Glutamatergic neuron (in vitro differentiated cells): ENCODE measurements at regions not wholly inside any gene's neighbourhood (a gene's known extent, or its start where the extent isn't known, plus 50 kb on each side); places are given as distances from the start of the nearest gene placed in this dataset.

Experiments used
- DNase-seq: peaks from one replicate; pipeline ENCODE4 v3.0.0; 2022
- H3K27ac Mint-ChIP-seq: one replicate; pipeline ENCODE4 v1.8.0; 2020; ENCODE audit warnings: mild to moderate bottlenecking, mixed read lengths, inconsistent platforms; ENCODE audit not compliant: unreplicated experiment
- H3K27me3 Mint-ChIP-seq: one replicate; pipeline ENCODE4 v1.8.0; 2020; ENCODE audit warnings: mild to moderate bottlenecking, moderate library complexity, mixed read lengths, inconsistent platforms; ENCODE audit not compliant: unreplicated experiment
- H3K36me3 Mint-ChIP-seq: one replicate; pipeline ENCODE4 v1.8.0; 2020; ENCODE audit warnings: mild to moderate bottlenecking, mixed read lengths, inconsistent platforms; ENCODE audit not compliant: unreplicated experiment
- H3K4me1 Mint-ChIP-seq: one replicate; pipeline ENCODE4 v1.8.0; 2020; ENCODE audit warnings: mild to moderate bottlenecking, low read depth, mixed read lengths, inconsistent platforms; ENCODE audit not compliant: unreplicated experiment
- H3K4me3 Mint-ChIP-seq: one replicate; pipeline ENCODE4 v1.8.0; 2020; ENCODE audit warnings: mild to moderate bottlenecking, mixed read lengths, inconsistent platforms; ENCODE audit not compliant: unreplicated experiment
- H3K9me3 Mint-ChIP-seq: one replicate; pipeline ENCODE4 v1.8.0; 2020; ENCODE audit warnings: mild to moderate bottlenecking, moderate library complexity, mixed read lengths, inconsistent platforms; ENCODE audit not compliant: unreplicated experiment
- CTCF ChIP-seq: fragments of 200-600 bp; sonication (generic); IDR thresholded peaks from one replicate; pipeline ENCODE4 v1.5.0; 2021; ENCODE audit not compliant: partially characterized antibody, unreplicated experiment

- Mint-ChIP-seq H3K27ac (no peak overlapping the region), H3K4me1 (no peaks in the 10 kb centered on the region), H3K4me3 (no peak overlapping the region), H3K36me3 (no peaks in the 10 kb centered on the region), H3K27me3 (peaks cover 3% of the 10 kb centered on the region), H3K9me3 (no peaks in the 10 kb centered on the region)
- no peak for TF ChIP-seq CTCF
- no peak for DNase-seq
Measured at GRCh38 chr6:19319005-19319404, 518.2 kb upstream of the ID4 start.

- Mint-ChIP-seq H3K9me3 (no peaks in the 10 kb centered on the region), H3K4me1 (no peaks in the 10 kb centered on the region), H3K27ac (no peak overlapping the region), H3K36me3 (no peaks in the 10 kb centered on the region), H3K27me3 (no peaks in the 10 kb centered on the region), H3K4me3 (no peak overlapping the region)
- no peak for DNase-seq
- no peak for TF ChIP-seq CTCF
Measured at GRCh38 chr6:19320111-19320581, 517.0 kb upstream of the ID4 start.

DNA sequence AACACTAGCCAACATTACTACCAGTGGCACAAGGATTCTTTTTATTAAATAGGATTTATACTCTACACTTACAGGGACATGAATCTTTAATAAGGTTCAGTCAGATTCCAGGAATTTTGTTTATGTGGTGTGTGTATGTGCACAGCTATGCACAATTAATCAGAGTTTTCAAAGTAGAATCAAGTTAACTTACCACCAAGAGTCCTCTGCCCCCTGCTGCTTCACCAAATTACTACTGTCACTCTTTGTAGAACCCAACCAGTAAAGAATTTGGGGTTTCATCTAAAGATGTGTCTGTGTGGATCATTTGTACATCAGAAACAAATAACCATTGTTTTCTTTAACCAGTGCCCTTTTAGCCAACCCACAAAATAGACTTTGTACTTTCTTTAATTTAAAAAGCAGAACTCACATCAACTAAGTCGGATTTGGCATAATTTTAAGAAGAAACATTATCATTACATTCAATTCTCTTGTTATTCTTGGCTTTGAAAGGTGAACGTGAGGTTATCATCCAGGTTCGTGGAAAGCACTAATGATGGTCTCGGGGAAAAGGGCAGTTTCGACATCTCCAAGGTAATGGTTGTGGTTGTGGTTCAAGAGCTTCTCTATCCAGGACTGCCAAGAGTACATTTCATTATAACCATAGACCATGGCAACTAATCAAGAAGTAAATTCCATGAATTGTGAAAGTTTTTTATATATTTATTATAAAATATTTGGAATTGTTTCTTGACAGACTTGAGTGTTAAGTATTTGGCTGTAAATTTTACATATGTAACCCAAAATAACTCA lies 514.3 kb upstream of the ID4 start:
- no peaks in the 10 kb centered on the region for H3K27me3 Mint-ChIP-seq
- H3K4me3 Mint-ChIP-seq, result no peak overlapping the region
- H3K36me3 Mint-ChIP-seq, result no peaks in the 10 kb centered on the region
- no peak for DNase-seq
- no peaks in the 10 kb centered on the region for H3K9me3 Mint-ChIP-seq
- TF ChIP-seq CTCF, result no peak
- H3K4me1 Mint-ChIP-seq, result peaks cover 2% of the 10 kb centered on the region
- H3K27ac Mint-ChIP-seq, result no peak overlapping the region

GRCh38 chr6:19324376-19324775 lies 512.8 kb upstream of the ID4 start:
- Mint-ChIP-seq H3K27ac (no peak overlapping the region), H3K9me3 (no peaks in the 10 kb centered on the region), H3K36me3 (no peaks in the 10 kb centered on the region), H3K27me3 (no peaks in the 10 kb centered on the region), H3K4me3 (no peak overlapping the region), H3K4me1 (peaks cover 2% of the 10 kb centered on the region)
- DNase-seq, result no peak
- TF ChIP-seq CTCF, result no peak

DNA sequence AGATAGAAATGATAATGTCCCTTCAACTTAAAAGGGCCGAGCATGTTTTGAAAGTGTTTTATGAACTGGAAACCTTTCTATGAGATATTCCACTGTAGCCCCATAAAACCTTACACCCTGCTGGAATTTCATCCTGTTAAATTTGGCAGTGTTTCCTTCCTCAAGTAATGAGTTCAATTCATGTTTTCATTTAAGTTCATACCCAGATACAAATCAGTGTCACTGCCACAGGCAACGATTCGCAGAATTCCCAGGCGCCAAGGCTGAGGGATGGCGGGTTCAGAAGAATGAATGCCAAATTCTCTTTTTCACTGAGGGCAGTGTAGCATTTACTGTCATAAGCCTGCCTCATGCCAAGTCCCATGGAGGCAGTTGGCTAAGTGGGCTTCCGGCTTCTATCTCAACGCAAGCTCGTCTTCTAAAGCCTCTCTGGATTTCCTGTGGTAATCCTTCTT lies 511.8 kb upstream of the ID4 start:
- Mint-ChIP-seq H3K4me3 (no peak overlapping the region), H3K27me3 (no peaks in the 10 kb centered on the region), H3K4me1 (peaks cover 2% of the 10 kb centered on the region), H3K9me3 (no peaks in the 10 kb centered on the region), H3K27ac (no peak overlapping the region), H3K36me3 (no peaks in the 10 kb centered on the region)
- DNase-seq, result no peak
- TF ChIP-seq CTCF, result no peak
